MM.1S (cell line): ENCODE measurements at regions not wholly inside any gene's neighbourhood (a gene's known extent, or its start where the extent isn't known, plus 50 kb on each side); places are given as distances from the start of the nearest gene placed in this dataset.

Experiments used
- DNase-seq: peaks from one replicate; pipeline ENCODE4 v3.0.0-alpha.2; 2015
- H2AFZ ChIP-seq: fragments of 300-600 bp; sonication (generic); 2 replicates; pipeline ENCODE4 v1.6.0; 2016; ENCODE audit warnings: antibody characterized with exemption, low read length
- H3F3A ChIP-seq: fragments of 300-600 bp; sonication (generic); 2 replicates; pipeline ENCODE4 v1.6.1; 2016; ENCODE audit warnings: mild to moderate bottlenecking, antibody characterized with exemption, low read length, moderate library complexity, mixed read lengths; ENCODE audit not compliant: insufficient read depth
- H3K27ac ChIP-seq: fragments of 300-600 bp; sonication (generic); 2 replicates; pipeline ENCODE4 v1.5.1; 2016; ENCODE audit warnings: mild to moderate bottlenecking, low read length
- H3K27me3 ChIP-seq: fragments of 300-600 bp; sonication (generic); replicated peaks from 2 replicates; pipeline ENCODE4 v1.6.0; 2016; ENCODE audit warnings: low read length; ENCODE audit not compliant: insufficient read depth
- H3K36me3 ChIP-seq: fragments of 300-600 bp; sonication (generic); replicated peaks from 2 replicates; pipeline ENCODE4 v1.6.1; 2016; ENCODE audit warnings: mild to moderate bottlenecking, low read length, mixed read lengths; ENCODE audit not compliant: insufficient read depth
- H3K4me1 ChIP-seq: fragments of 300-600 bp; sonication (generic); 2 replicates; pipeline ENCODE4 v1.6.1; 2016; ENCODE audit warnings: low read length, mixed read lengths
- H3K4me2 ChIP-seq: fragments of 300-600 bp; sonication (generic); 2 replicates; pipeline ENCODE4 v1.6.0; 2016; ENCODE audit warnings: low read depth, low read length
- H3K4me3 ChIP-seq: fragments of 300-600 bp; sonication (generic); 2 replicates; pipeline ENCODE4 v1.5.1; 2016; ENCODE audit warnings: low read length, mixed read lengths
- H3K79me2 ChIP-seq: fragments of 300-600 bp; sonication (generic); 2 replicates; pipeline ENCODE4 v1.6.1; 2016; ENCODE audit warnings: mixed run types, low read length, mixed read lengths
- H3K9ac ChIP-seq: fragments of 300-600 bp; sonication (generic); 2 replicates; pipeline ENCODE4 v1.6.1; 2016; ENCODE audit warnings: low read length, mixed read lengths
- H3K9me2 ChIP-seq: fragments of 300-600 bp; sonication (generic); replicated peaks from 2 replicates; pipeline ENCODE4 v1.6.1; 2016; ENCODE audit warnings: mild to moderate bottlenecking, low read length, mixed read lengths; ENCODE audit not compliant: insufficient read depth
- H3K9me3 ChIP-seq: fragments of 300-600 bp; sonication (generic); replicated peaks from 2 replicates; pipeline ENCODE4 v1.6.1; 2016; ENCODE audit warnings: mild to moderate bottlenecking, low read length, mixed read lengths; ENCODE audit not compliant: insufficient read depth
- H4K20me1 ChIP-seq: fragments of 300-600 bp; sonication (generic); 2 replicates; pipeline ENCODE4 v1.6.1; 2016; ENCODE audit warnings: mild to moderate bottlenecking, low read length, moderate library complexity, mixed read lengths; ENCODE audit not compliant: insufficient read depth
- EZH2 ChIP-seq: fragments of 300-600 bp; sonication (generic); optimal IDR thresholded peaks from 2 replicates; pipeline ENCODE3; 2017; ENCODE audit warnings: low read depth, mild to moderate bottlenecking, antibody characterized with exemption, low read length, mixed read lengths
- EZH2phosphoT487 ChIP-seq: fragments of 300-600 bp; sonication (generic); IDR thresholded peaks from 2 replicates; pipeline ENCODE4 v1.6.1; 2018; ENCODE audit warnings: antibody characterized with exemption, low read length
- TF ChIP-seq, protein P1 (sequence below): fragments of 300-600 bp; sonication (generic); IDR thresholded peaks from 2 replicates; pipeline ENCODE4 v1.5.1; 2016; ENCODE audit warnings: antibody characterized with exemption, low read length, mixed read lengths

DNA sequence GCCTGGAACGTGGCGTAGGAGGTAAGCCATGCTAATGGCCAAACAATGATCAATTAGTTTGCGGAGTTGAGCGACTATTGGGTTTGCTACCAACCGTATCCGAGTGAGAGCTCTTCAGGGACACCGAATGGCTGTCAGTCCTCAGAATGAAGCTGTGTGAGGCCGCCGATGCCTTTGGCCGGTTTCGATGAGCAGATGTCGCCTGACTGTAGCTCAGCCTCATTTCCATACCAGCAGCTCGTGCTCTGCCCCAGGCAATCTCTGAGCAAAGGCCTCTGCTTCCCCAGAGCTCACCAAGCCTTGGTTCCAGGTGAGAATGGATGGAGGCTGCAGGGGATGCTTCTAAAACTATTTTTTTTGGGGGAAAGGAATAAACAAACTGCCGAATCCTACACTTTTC, 111.7 kb upstream of the HS3ST4 start:
- Histone ChIP-seq H3K9me2 (no peaks in the 10 kb centered on the region), H4K20me1 (no peaks in the 10 kb centered on the region), H3F3A (no peaks in the 10 kb centered on the region), H3K4me2 (no peak overlapping the region), H3K36me3 (no peaks in the 10 kb centered on the region), H3K4me1 (no peaks in the 10 kb centered on the region), H3K4me3 (no peak overlapping the region), H3K27me3 (no peaks in the 10 kb centered on the region), H3K9ac (no peak overlapping the region), H2AFZ (no peak overlapping the region), H3K27ac (no peak overlapping the region), H3K9me3 (no peaks in the 10 kb centered on the region), H3K79me2 (no peaks in the 10 kb centered on the region)
- TF ChIP-seq, protein P1, sequence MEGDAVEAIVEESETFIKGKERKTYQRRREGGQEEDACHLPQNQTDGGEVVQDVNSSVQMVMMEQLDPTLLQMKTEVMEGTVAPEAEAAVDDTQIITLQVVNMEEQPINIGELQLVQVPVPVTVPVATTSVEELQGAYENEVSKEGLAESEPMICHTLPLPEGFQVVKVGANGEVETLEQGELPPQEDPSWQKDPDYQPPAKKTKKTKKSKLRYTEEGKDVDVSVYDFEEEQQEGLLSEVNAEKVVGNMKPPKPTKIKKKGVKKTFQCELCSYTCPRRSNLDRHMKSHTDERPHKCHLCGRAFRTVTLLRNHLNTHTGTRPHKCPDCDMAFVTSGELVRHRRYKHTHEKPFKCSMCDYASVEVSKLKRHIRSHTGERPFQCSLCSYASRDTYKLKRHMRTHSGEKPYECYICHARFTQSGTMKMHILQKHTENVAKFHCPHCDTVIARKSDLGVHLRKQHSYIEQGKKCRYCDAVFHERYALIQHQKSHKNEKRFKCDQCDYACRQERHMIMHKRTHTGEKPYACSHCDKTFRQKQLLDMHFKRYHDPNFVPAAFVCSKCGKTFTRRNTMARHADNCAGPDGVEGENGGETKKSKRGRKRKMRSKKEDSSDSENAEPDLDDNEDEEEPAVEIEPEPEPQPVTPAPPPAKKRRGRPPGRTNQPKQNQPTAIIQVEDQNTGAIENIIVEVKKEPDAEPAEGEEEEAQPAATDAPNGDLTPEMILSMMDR: no peak
- TF ChIP-seq EZH2phosphoT487 (no peak), EZH2 (no peak)
- no peak for DNase-seq

DNA sequence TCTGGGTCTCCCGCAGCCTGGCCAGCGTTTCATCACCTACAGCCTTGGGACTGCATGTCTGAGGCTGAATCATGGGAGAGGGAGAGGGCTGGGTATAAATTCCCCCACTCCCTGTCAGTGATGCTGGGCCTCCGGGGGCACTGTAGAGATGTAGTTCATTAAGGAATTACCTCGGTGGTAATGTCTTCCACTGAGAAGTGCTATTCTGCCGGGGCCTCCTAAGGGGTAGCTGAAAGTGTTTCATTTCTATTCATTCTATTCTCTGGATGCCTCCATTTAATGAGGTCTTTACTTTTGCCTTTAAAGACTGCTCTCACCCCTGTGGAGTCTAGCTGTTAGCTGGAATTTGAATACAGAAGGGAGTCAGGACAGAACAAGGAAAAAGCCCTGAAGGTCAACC, 116.4 kb upstream of the HS3ST4 start:
- Histone ChIP-seq H3K9ac (no peak overlapping the region), H3K9me2 (no peaks in the 10 kb centered on the region), H3K36me3 (no peaks in the 10 kb centered on the region), H3K4me2 (no peak overlapping the region), H3K79me2 (no peaks in the 10 kb centered on the region), H3F3A (no peaks in the 10 kb centered on the region), H3K4me3 (no peak overlapping the region), H3K27me3 (no peaks in the 10 kb centered on the region), H3K9me3 (no peaks in the 10 kb centered on the region), H3K4me1 (no peaks in the 10 kb centered on the region), H4K20me1 (no peaks in the 10 kb centered on the region), H2AFZ (no peak overlapping the region), H3K27ac (no peak overlapping the region)
- no peak for DNase-seq
- TF ChIP-seq, protein P1: no peak
- TF ChIP-seq EZH2 (no peak), EZH2phosphoT487 (no peak)

DNA sequence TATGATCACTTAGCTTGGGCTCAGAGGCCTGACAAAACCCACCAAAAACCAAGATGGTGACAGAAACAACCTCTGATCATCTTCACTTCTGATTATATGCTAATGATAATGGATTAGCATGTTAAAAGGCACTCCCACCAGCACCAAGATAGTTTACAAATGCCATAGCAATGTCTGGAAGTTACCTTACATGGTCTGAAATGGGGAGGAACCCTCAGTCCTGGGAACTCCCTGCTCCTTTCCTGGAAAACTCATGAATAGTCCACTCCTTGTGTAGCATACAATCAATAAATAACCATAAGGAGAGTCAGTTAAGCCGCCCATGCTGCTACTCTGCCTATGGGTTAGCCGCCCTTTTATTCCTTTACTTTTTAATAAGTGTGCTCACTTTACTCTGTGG, 120.0 kb upstream of the HS3ST4 start:
- no peaks in the 10 kb centered on the region for H3K36me3 ChIP-seq
- no peaks in the 10 kb centered on the region for H3K79me2 ChIP-seq
- H3K4me3 ChIP-seq: no peak overlapping the region
- no peak overlapping the region for H2AFZ ChIP-seq
- no peak overlapping the region for H3K27ac ChIP-seq
- no peaks in the 10 kb centered on the region for H3F3A ChIP-seq
- no peak overlapping the region for H3K9ac ChIP-seq
- no peaks in the 10 kb centered on the region for H3K9me3 ChIP-seq
- H3K27me3 ChIP-seq: no peaks in the 10 kb centered on the region
- TF ChIP-seq EZH2 (no peak), EZH2phosphoT487 (no peak)
- TF ChIP-seq, protein P1: no peak
- no peak for DNase-seq
- H3K4me1 ChIP-seq: no peaks in the 10 kb centered on the region
- H3K9me2 ChIP-seq: no peaks in the 10 kb centered on the region
- H3K4me2 ChIP-seq: no peak overlapping the region
- H4K20me1 ChIP-seq: no peaks in the 10 kb centered on the region

DNA sequence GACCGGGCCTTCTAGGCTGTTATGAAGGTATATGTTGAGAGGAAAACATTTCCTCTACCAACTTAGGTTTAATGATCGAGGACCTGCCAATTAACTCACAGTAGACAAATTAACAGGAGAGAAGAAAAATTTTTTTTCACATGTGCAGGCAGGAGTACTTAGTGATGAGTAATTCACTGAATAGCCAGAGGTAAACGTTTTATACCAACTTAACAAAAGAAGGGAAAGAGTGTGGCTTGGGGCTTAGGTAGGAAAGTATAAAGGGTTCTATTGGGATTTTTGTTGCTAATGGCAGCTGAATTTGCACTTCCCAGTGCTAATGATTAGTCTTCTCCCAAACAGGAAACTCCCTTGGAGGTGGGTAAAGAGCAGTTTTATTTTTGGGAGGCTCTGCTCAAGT, 121.6 kb upstream of the HS3ST4 start:
- Histone ChIP-seq H2AFZ (no peak overlapping the region), H3K9ac (no peak overlapping the region), H3K79me2 (no peaks in the 10 kb centered on the region), H4K20me1 (no peaks in the 10 kb centered on the region), H3K27ac (no peak overlapping the region), H3K4me2 (no peak overlapping the region), H3K4me3 (no peak overlapping the region), H3K9me2 (no peaks in the 10 kb centered on the region), H3K9me3 (no peaks in the 10 kb centered on the region), H3K4me1 (no peaks in the 10 kb centered on the region), H3F3A (no peaks in the 10 kb centered on the region), H3K27me3 (no peaks in the 10 kb centered on the region), H3K36me3 (no peaks in the 10 kb centered on the region)
- TF ChIP-seq, protein P1: no peak
- no peak for TF ChIP-seq EZH2
- TF ChIP-seq EZH2phosphoT487: no peak
- no peak for DNase-seq
